Psoas muscle (tissue), 7 donors: ENCODE measurements at regions not wholly inside any gene's neighbourhood (a gene's known extent, or its start where the extent isn't known, plus 50 kb on each side); places are given as distances from the start of the nearest gene placed in this dataset.

Experiments used
- ATAC-seq, 4 donors: fragments of 200-7000 bp; cut with Tn5 transposase; one replicate each; pipeline ENCODE4 v1.9.1; 2020; ENCODE audit warnings: moderate library complexity in 3 of 4, mild to moderate bottlenecking in 2 of 4
- DNase-seq, 2 donors: peaks; one replicate each; pipeline ENCODE4 v3.0.0-alpha.2; 2020
- H3K27ac ChIP-seq: fragments of 200-600 bp; one replicate; pipeline ENCODE4 v1.8.0; 2022
- H3K27me3 ChIP-seq, 3 donors: fragments of 200-600 bp in 1 of 3; one replicate each; pipeline versions ENCODE4 v1.6.1 to v1.8.0; 2013 to 2022; ENCODE audit warnings: low read length in 2 of 3, mild to moderate bottlenecking in 2 of 3, moderate library complexity in 1 of 3; ENCODE audit not compliant: insufficient read depth in 3 of 3
- H3K36me3 ChIP-seq, 2 donors: fragments of 200-600 bp in 1 of 2; one replicate each; pipeline versions ENCODE4 v1.6.1 to v1.8.0; 2013 to 2022; ENCODE audit warnings: low read depth in 1 of 2, mild to moderate bottlenecking in 1 of 2, moderate library complexity in 1 of 2; ENCODE audit not compliant: insufficient read depth in 1 of 2
- H3K4me1 ChIP-seq: fragments of 200-600 bp; one replicate; pipeline ENCODE4 v1.8.0; 2022
- H3K4me3 ChIP-seq: fragments of 200-600 bp; one replicate; pipeline ENCODE4 v1.8.0; 2022; ENCODE audit warnings: mild to moderate bottlenecking
- H3K9me3 ChIP-seq: fragments of 200-600 bp; one replicate; pipeline ENCODE4 v1.8.0; 2022
- WGBS, 3 donors: extraction: QIAGEN DNeasy Blood & Tissue Kit; methylation state at CpG; one replicate each; pipeline versions ENCODE4 v1.1.6 to v1.1.7; 2013; 5-methylcytosine and 5-hydroxymethylcytosine counted together
- intact Hi-C, 2 donors: fragments of 100-400 bp; cut with DNase I; formaldehyde crosslinking; loops; one replicate each; pipeline versions ENCODE4 v1.11.0 to v1.14.2; 2022
- TF ChIP-seq, protein P1 (sequence below): fragments of 200-600 bp; IDR thresholded peaks from one replicate; pipeline ENCODE4 v1.8.0; 2022; ENCODE audit warnings: antibody characterized with exemption
- donor health status: healthy with polysubstance abuse.
- donor health status: DM: no; HTN: no; CAD: no; lungs with moderate emphysema.
- donor health status: Bipolar disorder and iron deficiency.
- donor health status: healthy.
- donor health status: DM: yes; HTN: yes; CAD: no.
- donor health status: DM: no; HTN: no; CAD: no.
- donor health status: DM: yes; HTN: yes; CAD: no.

DNA sequence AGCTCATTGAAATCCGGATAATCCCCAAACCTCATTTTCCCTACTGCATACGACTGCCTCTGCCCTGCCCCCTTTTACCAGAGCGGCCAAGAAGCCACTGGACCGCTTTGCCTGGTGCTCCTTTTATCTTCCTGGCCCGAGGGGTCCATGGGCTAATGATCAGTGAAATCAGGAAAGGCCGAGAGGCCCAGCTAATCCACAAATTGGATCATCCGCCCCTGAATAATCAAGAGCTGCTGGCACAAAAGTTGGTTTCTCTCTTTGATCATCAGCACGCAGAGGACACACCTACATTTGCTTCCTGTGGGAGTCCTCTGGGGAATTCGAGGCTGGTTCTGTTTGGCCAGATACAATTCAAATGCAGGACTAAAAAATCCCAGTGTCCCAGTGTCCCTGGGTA lies 144.5 kb downstream of the INSIG2 start:
- ATAC-seq: no peak
- no peaks in the 10 kb centered on the region for H3K9me3 ChIP-seq
- DNase-seq: no peak
- H3K36me3 ChIP-seq: no peaks in the 10 kb centered on the region
- TF ChIP-seq, protein P1, sequence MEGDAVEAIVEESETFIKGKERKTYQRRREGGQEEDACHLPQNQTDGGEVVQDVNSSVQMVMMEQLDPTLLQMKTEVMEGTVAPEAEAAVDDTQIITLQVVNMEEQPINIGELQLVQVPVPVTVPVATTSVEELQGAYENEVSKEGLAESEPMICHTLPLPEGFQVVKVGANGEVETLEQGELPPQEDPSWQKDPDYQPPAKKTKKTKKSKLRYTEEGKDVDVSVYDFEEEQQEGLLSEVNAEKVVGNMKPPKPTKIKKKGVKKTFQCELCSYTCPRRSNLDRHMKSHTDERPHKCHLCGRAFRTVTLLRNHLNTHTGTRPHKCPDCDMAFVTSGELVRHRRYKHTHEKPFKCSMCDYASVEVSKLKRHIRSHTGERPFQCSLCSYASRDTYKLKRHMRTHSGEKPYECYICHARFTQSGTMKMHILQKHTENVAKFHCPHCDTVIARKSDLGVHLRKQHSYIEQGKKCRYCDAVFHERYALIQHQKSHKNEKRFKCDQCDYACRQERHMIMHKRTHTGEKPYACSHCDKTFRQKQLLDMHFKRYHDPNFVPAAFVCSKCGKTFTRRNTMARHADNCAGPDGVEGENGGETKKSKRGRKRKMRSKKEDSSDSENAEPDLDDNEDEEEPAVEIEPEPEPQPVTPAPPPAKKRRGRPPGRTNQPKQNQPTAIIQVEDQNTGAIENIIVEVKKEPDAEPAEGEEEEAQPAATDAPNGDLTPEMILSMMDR: no peak
- H3K27ac ChIP-seq: no peak overlapping the region
- no peak overlapping the region for H3K4me3 ChIP-seq
- intact Hi-C loops: no loop called here
- H3K4me1 ChIP-seq: no peaks in the 10 kb centered on the region
- peaks cover 0 to 10% (median 2%) of the 10 kb centered on the region in 3 donors for H3K27me3 ChIP-seq
- 55 to 62% (median 60%) methylated on average over 9 of the region's 9 CpGs for WGBS, 3 donors

DNA sequence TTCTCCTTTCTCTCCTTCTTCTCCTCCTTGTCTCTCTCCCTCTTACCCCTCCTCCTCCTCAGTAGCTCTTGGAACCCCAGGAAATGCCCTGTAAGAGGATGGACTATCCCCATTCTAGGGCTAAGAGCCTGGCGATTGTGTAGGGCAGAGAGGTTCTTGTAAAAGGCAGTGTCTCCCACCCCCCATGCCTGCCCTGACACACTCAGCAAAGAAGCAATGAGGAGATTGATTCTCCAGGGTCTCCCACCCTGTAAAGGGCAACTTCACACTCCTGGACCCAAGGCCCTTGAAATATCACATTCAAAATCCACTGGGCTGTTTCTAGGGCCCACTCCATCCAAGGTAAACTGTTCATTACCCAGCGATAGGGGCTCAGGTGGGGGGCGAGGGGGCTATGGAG lies 144.1 kb downstream of the INSIG2 start:
- TF ChIP-seq, protein P1: no peak
- DNase-seq (no peak), ATAC-seq (no peak)
- WGBS, 3 donors: 81 to 86% (median 85%) methylated on average over 3 of the region's 3 CpGs
- peaks cover 0 to 12% (median 2%) of the 10 kb centered on the region in 3 donors for H3K27me3 ChIP-seq
- H3K27ac ChIP-seq: no peak overlapping the region
- intact Hi-C loops: no loop called here
- H3K4me1 ChIP-seq: no peaks in the 10 kb centered on the region
- no peak overlapping the region for H3K4me3 ChIP-seq
- no peaks in the 10 kb centered on the region for H3K9me3 ChIP-seq
- no peaks in the 10 kb centered on the region for H3K36me3 ChIP-seq

DNA sequence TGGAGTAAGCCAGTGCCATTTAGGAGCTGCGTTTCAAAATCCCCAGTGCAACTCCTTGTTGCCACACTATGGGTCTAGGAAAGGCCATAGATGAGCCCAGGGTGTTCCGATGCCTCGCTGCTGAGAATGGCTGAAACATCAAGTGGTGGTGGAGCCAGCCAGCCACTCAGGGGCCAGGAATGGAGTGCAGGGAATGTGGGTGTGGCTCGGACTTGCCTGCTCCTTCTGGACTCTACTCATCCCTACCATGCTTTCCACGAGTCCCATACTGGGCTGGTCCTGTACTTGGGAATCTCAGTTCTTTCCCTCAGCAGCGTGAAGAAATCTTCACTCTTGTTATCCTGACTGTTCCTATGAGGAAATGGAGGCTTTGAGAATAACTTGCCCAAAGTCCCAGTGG lies 143.5 kb downstream of the INSIG2 start:
- Histone ChIP-seq H3K36me3 (no peaks in the 10 kb centered on the region), H3K9me3 (no peaks in the 10 kb centered on the region), H3K27ac (no peak overlapping the region), H3K4me1 (no peaks in the 10 kb centered on the region), H3K4me3 (no peak overlapping the region), H3K27me3 (peaks cover 0 to 14% (median 3%) of the 10 kb centered on the region in 3 donors)
- ATAC-seq (no peak), DNase-seq (no peak)
- WGBS, 3 donors: 81 to 90% (median 84%) methylated on average over 6 of the region's 6 CpGs
- TF ChIP-seq, protein P1: no peak
- intact Hi-C loops: no loop called here

DNA sequence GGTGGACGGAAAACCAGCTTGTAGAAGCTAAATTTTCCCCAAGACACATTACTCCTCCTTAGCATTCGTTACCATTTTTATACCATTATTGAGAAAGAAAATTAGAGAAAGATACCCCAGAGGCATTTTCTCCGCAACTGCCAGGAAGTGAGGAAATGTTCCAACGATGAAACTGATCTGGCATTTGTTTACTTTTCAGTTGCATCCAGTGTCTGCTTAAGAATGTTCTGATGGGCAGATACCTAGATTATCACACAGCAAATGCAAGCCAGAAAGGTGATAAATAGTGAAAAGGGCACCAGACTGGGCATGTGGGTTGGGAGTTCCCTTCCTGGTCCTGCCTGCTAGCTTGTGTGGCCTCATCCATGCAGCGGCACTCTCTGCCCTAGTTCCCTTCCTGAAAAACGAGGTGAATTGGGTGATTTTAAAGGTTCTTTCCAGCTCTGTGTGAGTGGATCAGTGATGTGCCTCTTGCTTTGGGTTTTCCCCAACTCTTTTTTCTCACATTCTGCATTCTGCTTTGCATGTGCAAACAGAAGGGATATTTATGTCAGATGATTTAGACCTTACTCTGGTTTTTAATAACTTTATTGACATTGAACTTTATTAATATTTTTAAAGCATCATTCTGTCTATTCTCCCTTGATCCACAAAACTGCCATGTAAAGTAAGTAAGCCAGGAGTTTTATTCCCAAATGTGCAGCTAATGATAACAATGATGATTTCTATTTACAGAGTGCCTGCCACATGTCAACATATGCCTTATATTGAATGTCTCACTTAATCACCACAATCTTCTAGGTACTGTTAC lies 139.6 kb downstream of the INSIG2 start:
- DNase-seq: no peak
- intact Hi-C loops: loop anchor here (5.0 to 10.0 kb wide), 2 partner anchors 527 to 634 kb away; no protein-coding TSS in a partner anchor
- peaks cover 11% of the 10 kb centered on the region for H3K4me1 ChIP-seq

More for the DNA sequence above, 139.6 kb downstream of the INSIG2 start:
- Histone ChIP-seq H3K27ac (no peak overlapping the region), H3K27me3 (peaks cover 0 to 47% (median 15%) of the 10 kb centered on the region in 3 donors), H3K4me3 (no peak overlapping the region), H3K36me3 (no peaks in the 10 kb centered on the region), H3K9me3 (no peaks in the 10 kb centered on the region)
- WGBS, 3 donors: 42 to 55% (median 50%) methylated on average over 6 of the region's 6 CpGs
- peak in 1 of 4 donors; percentile 13 for ATAC-seq
- TF ChIP-seq, protein P1: no peak
